ENCODE measurements at regions not wholly inside any gene's neighbourhood (a gene's known extent, or its start where the extent isn't known, plus 50 kb on each side); places are given as distances from the start of the nearest gene placed in this dataset.

DNA sequence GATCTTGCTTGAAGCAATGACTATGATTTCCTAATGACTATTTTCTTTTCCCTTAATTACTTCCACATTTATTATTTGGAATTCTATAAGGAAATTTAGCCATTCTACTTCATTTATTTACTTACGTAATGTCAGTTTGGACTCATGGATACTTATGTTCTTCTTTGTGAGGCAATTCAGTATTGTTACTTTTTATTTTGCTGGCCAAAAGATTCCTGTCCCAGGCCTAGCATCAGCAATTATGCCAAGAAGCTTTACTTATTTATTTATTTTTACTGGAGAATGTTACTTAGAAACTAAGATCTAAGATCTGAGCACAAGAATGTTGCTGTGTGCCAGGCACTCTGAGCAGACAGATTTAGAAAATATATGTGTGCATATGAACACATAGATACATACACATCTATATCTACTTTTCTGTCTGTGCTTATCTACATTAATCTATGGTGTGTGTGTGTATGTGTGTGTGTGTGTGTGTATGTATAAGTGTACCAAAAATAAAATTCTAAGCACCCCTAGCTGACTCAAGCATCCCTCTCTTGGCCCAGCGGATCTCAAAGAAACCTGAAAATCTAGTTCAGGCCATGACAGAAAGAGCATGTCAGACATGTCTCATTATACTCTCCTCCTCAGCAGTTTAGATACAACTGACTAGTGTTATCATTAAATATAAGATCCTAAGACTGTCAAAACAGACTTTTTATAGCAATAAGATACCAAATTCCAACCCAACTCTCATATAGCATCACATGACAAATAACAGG lies 640.0 kb upstream of the GJE1 start:
- TF ChIP-seq, protein P1, sequence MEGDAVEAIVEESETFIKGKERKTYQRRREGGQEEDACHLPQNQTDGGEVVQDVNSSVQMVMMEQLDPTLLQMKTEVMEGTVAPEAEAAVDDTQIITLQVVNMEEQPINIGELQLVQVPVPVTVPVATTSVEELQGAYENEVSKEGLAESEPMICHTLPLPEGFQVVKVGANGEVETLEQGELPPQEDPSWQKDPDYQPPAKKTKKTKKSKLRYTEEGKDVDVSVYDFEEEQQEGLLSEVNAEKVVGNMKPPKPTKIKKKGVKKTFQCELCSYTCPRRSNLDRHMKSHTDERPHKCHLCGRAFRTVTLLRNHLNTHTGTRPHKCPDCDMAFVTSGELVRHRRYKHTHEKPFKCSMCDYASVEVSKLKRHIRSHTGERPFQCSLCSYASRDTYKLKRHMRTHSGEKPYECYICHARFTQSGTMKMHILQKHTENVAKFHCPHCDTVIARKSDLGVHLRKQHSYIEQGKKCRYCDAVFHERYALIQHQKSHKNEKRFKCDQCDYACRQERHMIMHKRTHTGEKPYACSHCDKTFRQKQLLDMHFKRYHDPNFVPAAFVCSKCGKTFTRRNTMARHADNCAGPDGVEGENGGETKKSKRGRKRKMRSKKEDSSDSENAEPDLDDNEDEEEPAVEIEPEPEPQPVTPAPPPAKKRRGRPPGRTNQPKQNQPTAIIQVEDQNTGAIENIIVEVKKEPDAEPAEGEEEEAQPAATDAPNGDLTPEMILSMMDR (IDR thresholded peaks at IDR 0.05) = no peak
- TF ChIP-seq ZFX (IDR thresholded peaks at IDR 0.05; ENCODE audit: borderline replicate concordance) = no peak
- H3K27ac ChIP-seq = no peak overlapping the region

DNA sequence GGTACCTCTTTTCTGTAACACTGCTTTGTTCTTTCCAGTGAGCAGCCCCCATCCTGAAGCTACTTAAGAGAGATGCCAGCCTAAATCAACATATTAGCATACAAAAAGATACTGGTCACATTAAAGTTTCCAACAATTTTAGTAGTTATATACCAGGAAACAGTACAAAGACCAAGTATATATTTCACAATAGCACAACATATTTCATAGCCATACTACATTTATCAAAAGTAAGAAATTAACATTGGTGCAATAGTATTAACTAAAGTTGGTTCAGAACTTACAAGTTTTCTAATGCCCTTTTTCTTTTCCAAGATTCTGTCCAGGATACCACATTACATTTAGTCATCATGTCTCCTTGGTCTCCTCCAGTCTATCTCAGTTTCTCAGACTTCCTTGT lies 641.0 kb upstream of the GJE1 start:
- TF ChIP-seq, protein P1 (IDR thresholded peaks at IDR 0.05) = no peak
- no peak for TF ChIP-seq ZFX (IDR thresholded peaks at IDR 0.05; ENCODE audit: borderline replicate concordance)
- no peak overlapping the region for H3K27ac ChIP-seq

GRCh38 chr6:141490982-141491381 lies 641.7 kb upstream of the GJE1 start:
- TF ChIP-seq ZFX (IDR thresholded peaks at IDR 0.05; ENCODE audit: borderline replicate concordance) = no peak
- TF ChIP-seq, protein P1 (IDR thresholded peaks at IDR 0.05) = no peak
- no peak overlapping the region for H3K27ac ChIP-seq

DNA sequence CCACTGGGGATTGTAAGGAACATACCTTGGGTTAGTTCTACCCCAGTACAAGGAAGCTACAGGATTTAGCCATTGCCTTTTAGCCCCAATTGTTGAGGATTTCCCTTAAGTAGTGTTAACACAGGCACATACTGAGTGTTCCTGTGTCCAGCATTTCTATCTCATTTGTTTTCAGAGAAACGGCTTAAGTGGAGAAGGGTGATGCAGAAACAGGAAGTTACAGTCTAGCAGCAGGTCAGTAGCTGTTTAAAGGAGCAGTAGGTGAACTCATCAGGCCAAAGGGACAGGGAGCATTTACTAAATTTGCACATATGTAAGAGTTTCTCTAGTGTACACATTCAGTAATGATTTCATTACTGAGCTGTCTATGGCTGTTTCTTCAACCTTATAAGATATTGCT lies 644.2 kb upstream of the GJE1 start:
- TF ChIP-seq, protein P1 (IDR thresholded peaks at IDR 0.05) = no peak
- no peak for TF ChIP-seq ZFX (IDR thresholded peaks at IDR 0.05; ENCODE audit: borderline replicate concordance)
- peak overlapping the region; percentile 44; the same call in 1 of the 2 replicates for H3K27ac ChIP-seq

GRCh38 chr6:141486942-141487341 lies 645.8 kb upstream of the GJE1 start:
- TF ChIP-seq, protein P1 (IDR thresholded peaks at IDR 0.05) = no peak
- peak overlapping the region; percentile 44 for H3K27ac ChIP-seq

DNA sequence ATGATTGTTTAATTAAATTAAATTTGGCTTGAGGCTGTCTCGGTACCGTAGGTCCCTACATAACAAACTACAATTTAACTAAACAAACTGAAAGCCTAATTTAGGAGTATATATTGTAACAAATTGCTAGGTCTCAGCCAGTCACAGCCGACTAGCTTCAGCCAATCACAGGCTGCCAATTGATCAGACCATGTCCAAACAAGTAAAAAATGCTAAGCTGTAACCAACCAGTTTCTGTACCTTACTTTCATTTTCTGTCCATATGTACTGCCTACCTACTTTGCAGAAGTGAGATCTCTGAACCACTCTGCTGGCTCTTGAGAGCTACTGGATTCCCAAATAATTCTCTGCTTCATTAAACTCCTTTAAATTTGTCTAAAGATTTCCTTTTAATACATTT lies 648.0 kb upstream of the GJE1 start:
- H3K27ac ChIP-seq = peak overlapping the region; percentile 78
- no peak for TF ChIP-seq ZFX (IDR thresholded peaks at IDR 0.05; ENCODE audit: borderline replicate concordance)
- TF ChIP-seq, protein P1 (IDR thresholded peaks at IDR 0.05) = no peak

GRCh38 chr6:141483598-141484061 lies 649.1 kb upstream of the GJE1 start:
- no peak for TF ChIP-seq ZFX (IDR thresholded peaks at IDR 0.05; ENCODE audit: borderline replicate concordance)
- TF ChIP-seq, protein P1 (IDR thresholded peaks at IDR 0.05) = no peak

More at GRCh38 chr6:141483598-141484061, 649.1 kb upstream of the GJE1 start:
- peak overlapping the region; percentile 78 for H3K27ac ChIP-seq
